SKM-1 (cell line): ENCODE measurements at regions not wholly inside any gene's neighbourhood (a gene's known extent, or its start where the extent isn't known, plus 50 kb on each side); places are given as distances from the start of the nearest gene placed in this dataset.
"Not testable (repeated sequence)": the region's sequence is repeated elsewhere in the genome, so short reads cannot be mapped to it uniquely, and the experiment has no call there.

ENCODE experiments used
- DNase-seq: peaks from one replicate; lab custom pipeline; 2025; ENCODE audit not compliant: unreplicated experiment; lab: John Stamatoyannopoulos, UW

- not testable (repeated sequence) for DNase-seq
Observed at GRCh38 chr14:105746800-105747502, 220.6 kb downstream of the TMEM121 start.

GRCh38 chr14:105747503-105748203 lies 221.3 kb downstream of the TMEM121 start:
- DNase-seq: not testable (repeated sequence)

DNA sequence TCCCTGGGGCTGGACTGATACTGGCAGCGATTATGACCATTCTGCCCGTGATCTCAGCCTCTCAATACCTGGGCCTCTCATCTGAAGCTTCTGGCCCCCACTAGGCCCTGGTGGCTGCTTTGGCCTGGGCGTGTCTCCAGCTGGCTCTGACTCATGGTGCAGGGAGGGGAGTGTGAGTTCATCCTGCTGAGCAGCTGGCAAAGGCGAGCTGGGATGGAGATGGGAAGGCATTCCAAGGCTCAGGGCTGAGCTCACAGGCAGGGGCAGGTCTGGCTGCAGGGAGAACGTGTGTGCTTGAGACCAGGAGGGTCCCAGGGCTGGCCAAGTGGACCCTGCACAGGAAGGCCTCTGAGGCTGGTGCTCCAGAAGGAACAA lies 221.8 kb downstream of the TMEM121 start:
- DNase-seq: no peak

DNA sequence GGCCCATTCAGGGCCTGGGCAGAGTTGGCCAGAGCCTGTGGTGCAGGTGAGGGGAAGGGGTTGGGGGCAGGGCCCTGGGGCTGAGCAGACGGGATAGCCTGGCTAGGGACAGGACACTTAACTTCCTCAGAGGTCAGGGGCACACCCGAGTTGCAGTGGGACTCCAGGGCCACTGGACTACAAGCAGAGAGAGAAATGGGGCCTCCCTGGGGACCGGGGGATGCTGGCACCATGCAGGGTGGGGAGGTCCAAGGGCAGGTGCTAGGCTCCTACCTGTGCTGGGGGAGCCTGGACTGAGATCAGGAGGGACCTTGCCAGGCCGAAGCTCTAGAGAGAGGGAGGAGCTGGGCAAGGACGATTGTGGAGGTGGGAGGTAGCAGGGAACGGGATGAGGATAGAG lies 222.3 kb downstream of the TMEM121 start:
- not testable (repeated sequence) for DNase-seq

DNA sequence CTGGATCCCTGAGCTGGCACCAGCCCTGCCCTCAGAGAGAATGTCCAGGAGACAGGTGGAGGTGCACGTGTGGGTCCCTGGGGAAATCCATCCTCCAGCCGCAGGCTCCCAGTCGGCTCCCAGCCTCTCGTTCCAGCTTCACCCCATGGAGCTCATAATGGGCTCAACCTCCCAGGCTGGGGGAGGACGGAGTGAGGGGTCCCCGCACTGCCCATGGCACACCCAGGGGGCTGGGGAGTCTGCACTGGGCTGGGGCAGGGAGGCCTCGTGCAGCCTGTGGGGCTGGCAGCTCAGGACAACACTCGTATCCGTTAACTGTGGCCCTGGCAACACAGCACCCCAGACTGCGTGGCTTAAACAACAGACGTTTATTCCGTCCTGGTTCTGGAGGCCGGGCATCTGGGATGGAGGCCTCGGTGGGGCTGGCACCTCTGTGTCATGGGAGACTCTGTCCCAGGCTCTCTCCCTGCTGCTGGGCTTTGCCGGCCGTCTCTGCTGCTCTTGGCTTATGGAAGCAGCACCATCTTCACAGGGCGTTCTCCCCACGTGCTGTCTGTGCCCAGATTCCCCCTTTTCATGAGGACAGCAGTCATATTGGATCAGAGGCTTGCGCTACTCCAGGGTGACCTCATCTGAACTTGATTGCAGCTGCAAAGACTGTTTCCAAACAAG lies 223.6 kb downstream of the TMEM121 start:
- not testable (repeated sequence) for DNase-seq

DNA sequence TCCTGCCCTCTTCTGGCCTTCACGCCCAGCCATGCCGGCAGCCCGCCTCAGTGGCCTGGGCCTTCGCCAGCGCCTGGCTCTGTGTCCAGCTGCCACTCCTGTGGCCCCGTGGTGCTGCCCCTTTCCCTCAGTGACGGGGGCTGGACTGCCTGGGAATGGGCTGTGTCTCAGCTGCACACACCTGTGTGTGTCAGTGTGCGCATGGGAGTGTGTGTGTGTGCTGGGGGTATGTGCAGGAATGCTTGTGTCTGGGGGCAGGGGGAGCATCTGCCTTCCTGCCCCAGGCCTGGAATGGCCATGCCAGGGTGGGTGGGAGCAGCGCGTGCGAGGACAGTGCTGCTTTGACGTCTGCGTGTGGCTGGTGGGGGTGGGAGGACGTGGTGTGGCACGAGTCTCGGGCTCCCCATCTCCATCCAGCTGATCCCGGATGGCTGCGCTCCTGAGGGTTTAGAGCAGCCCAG lies 224.9 kb downstream of the TMEM121 start:
- not testable (repeated sequence) for DNase-seq

GRCh38 chr14:105752420-105752819 lies 226.0 kb downstream of the TMEM121 start:
- not testable (repeated sequence) for DNase-seq

DNA sequence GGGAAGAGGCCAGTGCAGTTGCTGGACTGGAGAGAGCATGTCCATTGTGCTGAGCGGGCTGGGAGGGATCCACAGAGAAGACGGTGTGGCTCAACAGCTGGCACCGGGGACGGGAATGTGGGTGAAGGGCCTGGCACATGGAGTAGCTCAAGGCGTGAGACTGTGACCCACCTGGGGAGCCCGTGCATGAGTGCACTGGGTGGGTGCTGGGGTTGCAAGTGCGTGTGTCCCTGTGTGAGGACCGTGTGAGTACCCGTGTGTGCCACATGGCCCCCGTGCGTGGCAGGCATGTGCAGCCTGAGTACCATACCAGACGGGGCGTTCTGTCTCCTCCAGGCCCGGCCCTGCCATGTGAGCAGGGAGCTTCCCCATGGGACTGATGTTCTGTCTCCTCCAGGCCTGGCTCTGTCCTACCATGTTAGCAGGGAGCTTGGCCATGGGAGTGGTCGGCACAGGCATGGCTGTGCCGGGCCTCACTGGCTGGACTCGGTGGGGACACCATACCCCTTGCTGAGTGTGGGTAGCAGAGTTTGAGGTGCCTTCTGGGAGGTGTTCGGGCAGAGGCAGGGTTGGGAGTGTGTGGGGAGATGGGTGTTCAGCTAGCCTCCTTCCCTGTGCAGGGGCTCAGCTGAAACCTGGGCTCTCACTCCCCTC lies 234.4 kb downstream of the TMEM121 start:
- no peak for DNase-seq

- not testable (repeated sequence) for DNase-seq
Observed at GRCh38 chr14:105761345-105761740, 235.0 kb downstream of the TMEM121 start.

DNA sequence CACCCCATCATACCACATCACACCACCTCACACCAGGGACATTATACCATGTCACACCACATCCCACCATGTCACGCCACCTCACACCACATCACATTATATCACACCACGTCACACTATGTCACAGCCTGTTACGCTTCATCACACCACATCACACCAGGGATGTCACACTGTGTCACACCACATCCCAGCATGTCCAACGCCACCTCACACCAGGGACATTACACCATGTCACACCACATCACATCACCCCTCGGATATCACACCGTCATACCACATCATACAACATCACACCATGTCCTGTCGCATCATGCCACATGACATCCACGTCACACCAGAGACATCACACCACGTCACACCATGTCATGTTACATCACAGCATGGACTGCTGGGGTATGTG lies 235.5 kb downstream of the TMEM121 start:
- DNase-seq: no peak

GRCh38 chr14:105762262-105762661 lies 235.9 kb downstream of the TMEM121 start:
- DNase-seq: not testable (repeated sequence)

DNA sequence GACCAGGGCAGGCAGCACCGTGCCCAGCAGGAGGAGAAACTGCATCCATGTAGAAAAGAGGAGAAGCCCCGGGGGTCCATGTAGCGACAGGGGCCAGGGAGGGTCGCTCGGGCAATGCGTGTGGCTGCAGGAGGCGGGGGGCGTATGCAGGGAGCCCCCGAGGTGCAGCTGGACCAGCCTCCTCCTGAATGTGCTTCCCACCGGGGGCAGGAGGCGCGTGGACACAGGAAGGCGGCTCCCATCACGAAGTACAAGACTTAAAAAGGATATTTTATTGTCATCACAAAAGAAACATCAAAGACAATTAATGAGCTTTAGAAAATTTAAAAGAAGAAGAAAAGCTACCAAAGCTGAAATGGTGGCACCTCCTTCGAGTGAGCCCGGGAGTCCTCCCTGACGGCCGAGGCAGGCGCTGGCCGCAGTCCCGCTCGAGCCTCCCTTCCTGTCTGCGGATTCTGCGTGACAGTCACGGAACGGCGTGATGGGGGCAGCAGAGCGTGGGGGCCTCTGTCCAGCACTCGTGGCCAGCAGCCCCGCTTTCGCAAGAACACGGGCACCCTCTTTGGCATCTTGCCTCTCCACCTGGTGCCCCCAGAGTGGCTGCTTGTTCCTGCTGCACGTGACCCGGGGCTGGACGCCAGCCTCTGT lies 238.0 kb downstream of the TMEM121 start:
- DNase-seq: not testable (repeated sequence)

- DNase-seq: not testable (repeated sequence)
Observed at GRCh38 chr14:105765072-105765825, 238.9 kb downstream of the TMEM121 start.

- no peak for DNase-seq
Observed at GRCh38 chr14:105765893-105766614, 239.7 kb downstream of the TMEM121 start.

GRCh38 chr14:105767315-105767714 lies 240.9 kb downstream of the TMEM121 start:
- no peak for DNase-seq

GRCh38 chr14:105768039-105768438 lies 241.7 kb downstream of the TMEM121 start:
- not testable (repeated sequence) for DNase-seq

- DNase-seq: not testable (repeated sequence)
Observed at GRCh38 chr14:105769061-105769730, 242.8 kb downstream of the TMEM121 start.

- DNase-seq: not testable (repeated sequence)
Observed at GRCh38 chr14:105770619-105771216, 244.3 kb downstream of the TMEM121 start.
